A549 (cell line): ENCODE measurements at regions not wholly inside any gene's neighbourhood (a gene's known extent, or its start where the extent isn't known, plus 50 kb on each side); places are given as distances from the start of the nearest gene placed in this dataset.

Source experiments
- ATAC-seq, 2 experiments: fragments of 200-7000 bp in 1 of 2; fragments of >200 bp in 1 of 2; cut with Nextera tagmentation in 1 of 2; cut with Tn5 transposase in 1 of 2; 3 replicates each; pipeline versions ENCODE4 v1.8.0 to v1.9.1; 2018 to 2020; ENCODE audit warnings: mild to moderate bottlenecking in 1 of 2, moderate library complexity in 1 of 2
- CTCF ChIA-PET: fragments of 300-600 bp; sonication (Branson Sonifier 250); formaldehyde crosslinking; extraction: SDS; loops from one replicate; lab custom pipeline; 2021; ENCODE audit warnings: antibody characterized with exemption, inconsistent platforms; lab: Yijun Ruan, JAX
- POLR2A ChIA-PET: fragments of 350-600 bp; formaldehyde crosslinking; extraction: SDS; loops from one replicate; lab custom pipeline; 2021; ENCODE audit warnings: antibody characterized with exemption, inconsistent platforms; lab: Yijun Ruan, JAX
- DNase-seq, 2 experiments: peaks; one replicate each; pipeline versions ENCODE4 v3.0.0 to v3.0.0-alpha.2; 2011 to 2016; ENCODE audit warnings: low read depth in 1 of 2, low spot score in 1 of 2
- FAIRE-seq: peaks from 2 replicates; lab custom pipeline; 2011; peaks lifted over from hg19 to GRCh38; lab: Jason Lieb, UNC
- H3K27ac ChIP-seq, 2 experiments: fragments of >200 bp; sonication (Bioruptor Twin); formaldehyde crosslinking; 3 replicates each; pipeline ENCODE4 v1.5.1; 2016 to 2017
- H3K4me1 ChIP-seq: fragments of >200 bp; sonication (Bioruptor Twin); formaldehyde crosslinking; 3 replicates; pipeline ENCODE4 v1.6.1; 2016
- H3K4me2 ChIP-seq: fragments of >200 bp; sonication (Bioruptor Twin); formaldehyde crosslinking; 3 replicates; pipeline ENCODE4 v1.6.1; 2016
- H3K4me3 ChIP-seq: fragments of >200 bp; sonication (Bioruptor Twin); formaldehyde crosslinking; 3 replicates; pipeline ENCODE4 v1.5.1; 2016
- H3K9me3 ChIP-seq: fragments of >200 bp; sonication (Bioruptor Twin); formaldehyde crosslinking; 3 replicates; pipeline ENCODE4 v1.6.1; 2016
- BHLHE40 ChIP-seq: IDR thresholded peaks from 2 replicates; pipeline ENCODE4 v1.6.1; 2012; ENCODE audit warnings: low read depth, low read length, inconsistent platforms
- CBX2 ChIP-seq: fragments of 200-600 bp; sonication (generic); IDR thresholded peaks from 2 replicates; pipeline ENCODE4 v1.6.1; 2016; ENCODE audit warnings: low read depth, mild to moderate bottlenecking, borderline replicate concordance
- CEBPB ChIP-seq, 2 experiments: fragments of >200 bp in 1 of 2; sonication (Bioruptor Twin) in 1 of 2; formaldehyde crosslinking in 1 of 2; IDR thresholded peaks; 2 replicates each; pipeline ENCODE4 v1.6.1; 2012 to 2016
- CHD2 ChIP-seq: fragments of 150-350 bp; IDR thresholded peaks from 2 replicates; pipeline ENCODE4 v1.6.1; 2014; ENCODE audit warnings: low read length; ENCODE audit not compliant: partially characterized antibody
- CHD4 ChIP-seq: fragments of 200-600 bp; sonication (generic); IDR thresholded peaks from 2 replicates; pipeline ENCODE4 v1.6.1; 2016; ENCODE audit warnings: antibody characterized with exemption, mild to moderate bottlenecking, borderline replicate concordance
- EHF ChIP-seq: fragments of 250-450 bp; sonication (Bioruptor Pico); IDR thresholded peaks from 2 replicates; pipeline ENCODE4 v1.5.0; 2020; ENCODE audit warnings: mild to moderate bottlenecking
- ELK1 ChIP-seq: fragments of 150-350 bp; IDR thresholded peaks from 2 replicates; pipeline ENCODE4 v1.6.1; 2014; ENCODE audit warnings: low read depth, mild to moderate bottlenecking, low read length
- FOXS1 ChIP-seq: fragments of 250-450 bp; sonication (Bioruptor Pico); IDR thresholded peaks from 2 replicates; pipeline ENCODE4 v1.5.0; 2020; ENCODE audit warnings: mild to moderate bottlenecking, moderate library complexity
- HDAC2 ChIP-seq: fragments of 200-600 bp; sonication (generic); IDR thresholded peaks from 2 replicates; pipeline ENCODE4 v1.6.1; 2016
- HES2 ChIP-seq: fragments of >200 bp; sonication (Bioruptor Twin); formaldehyde crosslinking; IDR thresholded peaks from 2 replicates; pipeline ENCODE4 v1.6.1; 2016
- HEYL ChIP-seq: fragments of 250-450 bp; sonication (Bioruptor Pico); IDR thresholded peaks from 2 replicates; pipeline ENCODE4 v1.8.0; 2021; ENCODE audit warnings: mild to moderate bottlenecking, moderate library complexity
- HOXB13 ChIP-seq: fragments of 250-450 bp; sonication (Bioruptor Pico); IDR thresholded peaks from 2 replicates; pipeline ENCODE4 v1.5.0; 2020; ENCODE audit warnings: low read depth, mild to moderate bottlenecking, moderate library complexity
- JUNB ChIP-seq: fragments of >200 bp; sonication (Bioruptor Twin); formaldehyde crosslinking; IDR thresholded peaks from 2 replicates; pipeline ENCODE4 v1.6.1; 2016
- KDM1A ChIP-seq: fragments of 200-600 bp; sonication (generic); IDR thresholded peaks from 2 replicates; pipeline ENCODE4 v1.6.1; 2016; ENCODE audit warnings: low read depth, mild to moderate bottlenecking
- KDM5A ChIP-seq: fragments of 200-600 bp; sonication (generic); IDR thresholded peaks from 2 replicates; pipeline ENCODE4 v1.6.1; 2016; ENCODE audit warnings: antibody characterized with exemption, mild to moderate bottlenecking
- MAFK ChIP-seq: fragments of 450-650 bp; IDR thresholded peaks from 2 replicates; pipeline ENCODE4 v1.6.1; 2014; ENCODE audit not compliant: partially characterized antibody
- NPAS2 ChIP-seq: fragments of 250-450 bp; sonication (Bioruptor Pico); IDR thresholded peaks from 2 replicates; pipeline ENCODE4 v1.8.0; 2022; ENCODE audit warnings: mild to moderate bottlenecking, moderate library complexity, borderline replicate concordance
- PHF8 ChIP-seq: fragments of 200-600 bp; sonication (generic); IDR thresholded peaks from 2 replicates; pipeline ENCODE4 v1.6.1; 2016; ENCODE audit warnings: low read depth, mild to moderate bottlenecking, antibody characterized with exemption, moderate library complexity, borderline replicate concordance
- RAD21 ChIP-seq, 2 experiments: fragments of >200 bp in 1 of 2; sonication (Bioruptor Twin) in 1 of 2; formaldehyde crosslinking in 1 of 2; IDR thresholded peaks in 1 of 2; conservative IDR thresholded peaks in 1 of 2; 2 replicates in 1 of 2; 3 replicates in 1 of 2; pipeline ENCODE4 v1.6.1; 2012 to 2018; ENCODE audit warnings: inconsistent platforms in 1 of 2
- RCOR1 ChIP-seq: fragments of 150-350 bp; IDR thresholded peaks from 2 replicates; pipeline ENCODE4 v1.6.1; 2014; ENCODE audit warnings: antibody characterized with exemption, low read length, low read depth
- RNF2 ChIP-seq: fragments of 200-600 bp; sonication (generic); IDR thresholded peaks from 2 replicates; pipeline ENCODE4 v1.6.1; 2016; ENCODE audit warnings: low read depth, mild to moderate bottlenecking, antibody characterized with exemption, moderate library complexity, borderline replicate concordance
- SMC3 ChIP-seq: fragments of >200 bp; sonication (Bioruptor Twin); formaldehyde crosslinking; IDR thresholded peaks from 3 replicates; pipeline ENCODE4 v1.6.1; 2018; ENCODE audit warnings: inconsistent platforms
- TFCP2L1 ChIP-seq: fragments of 250-450 bp; sonication (Bioruptor Pico); IDR thresholded peaks from 2 replicates; pipeline ENCODE4 v1.5.0; 2021; ENCODE audit warnings: mild to moderate bottlenecking
- TP53 ChIP-seq: fragments of 250-450 bp; sonication (Bioruptor Pico); IDR thresholded peaks from 2 replicates; pipeline ENCODE4 v1.5.0; 2021; ENCODE audit warnings: mild to moderate bottlenecking, moderate library complexity
- ZC3H11A ChIP-seq: fragments of 450-650 bp; IDR thresholded peaks from 2 replicates; pipeline ENCODE4 v1.6.1; 2014; ENCODE audit warnings: antibody characterized with exemption, mild to moderate bottlenecking
- WGBS: methylation state at CpG from one replicate; pipeline ENCODE4 v1.1.6; 2017; ENCODE audit errors: missing lambda C conversion rate; 5-methylcytosine and 5-hydroxymethylcytosine counted together
- TF ChIP-seq, protein P1 (sequence below): fragments of 450-650 bp; IDR thresholded peaks from 2 replicates; pipeline ENCODE4 v1.6.1; 2014; ENCODE audit warnings: antibody characterized with exemption
- TF ChIP-seq, protein P2 (sequence below): fragments of 250-450 bp; sonication (Bioruptor Pico); IDR thresholded peaks from 2 replicates; pipeline ENCODE4 v1.5.0; 2021; ENCODE audit warnings: mild to moderate bottlenecking, moderate library complexity, borderline replicate concordance
- TF ChIP-seq, protein P3 (sequence below): IDR thresholded peaks from 2 replicates; pipeline ENCODE4 v1.6.1; 2012; ENCODE audit warnings: low read depth, borderline replicate concordance

- FAIRE-seq (no peak), ATAC-seq (no peak), DNase-seq (no peak)
- WGBS: 84% methylated on average over 17 of the region's 81 CpGs
- Histone ChIP-seq H3K4me2 (no peak overlapping the region), H3K9me3 (0 out of 3 replicates have a peak, but pooled peaks cover 3% of the 10 kb centered on the region), H3K27ac (no peak overlapping the region)
- POLR2A ChIA-PET: no interaction called here
- TF ChIP-seq, protein P1, sequence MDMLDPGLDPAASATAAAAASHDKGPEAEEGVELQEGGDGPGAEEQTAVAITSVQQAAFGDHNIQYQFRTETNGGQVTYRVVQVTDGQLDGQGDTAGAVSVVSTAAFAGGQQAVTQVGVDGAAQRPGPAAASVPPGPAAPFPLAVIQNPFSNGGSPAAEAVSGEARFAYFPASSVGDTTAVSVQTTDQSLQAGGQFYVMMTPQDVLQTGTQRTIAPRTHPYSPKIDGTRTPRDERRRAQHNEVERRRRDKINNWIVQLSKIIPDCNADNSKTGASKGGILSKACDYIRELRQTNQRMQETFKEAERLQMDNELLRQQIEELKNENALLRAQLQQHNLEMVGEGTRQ: no peak
- TF ChIP-seq ZC3H11A (no peak), NPAS2 (no peak), HES2 (no peak), JUNB (no peak), MAFK (no peak), RAD21 (conservative IDR thresholded peaks at IDR 0.05 in 1 of 2, IDR thresholded peaks at IDR 0.05 in 1 of 2) (no peak), BHLHE40 (no peak), CEBPB (IDR thresholded peaks at IDR 0.05) (no peak), SMC3 (no peak), CHD4 (no peak), KDM5A (no peak), KDM1A (no peak), HOXB13 (CRISPR knock-in tag) (no peak), TP53 (CRISPR knock-in tag) (no peak)
- TF ChIP-seq, protein P2, sequence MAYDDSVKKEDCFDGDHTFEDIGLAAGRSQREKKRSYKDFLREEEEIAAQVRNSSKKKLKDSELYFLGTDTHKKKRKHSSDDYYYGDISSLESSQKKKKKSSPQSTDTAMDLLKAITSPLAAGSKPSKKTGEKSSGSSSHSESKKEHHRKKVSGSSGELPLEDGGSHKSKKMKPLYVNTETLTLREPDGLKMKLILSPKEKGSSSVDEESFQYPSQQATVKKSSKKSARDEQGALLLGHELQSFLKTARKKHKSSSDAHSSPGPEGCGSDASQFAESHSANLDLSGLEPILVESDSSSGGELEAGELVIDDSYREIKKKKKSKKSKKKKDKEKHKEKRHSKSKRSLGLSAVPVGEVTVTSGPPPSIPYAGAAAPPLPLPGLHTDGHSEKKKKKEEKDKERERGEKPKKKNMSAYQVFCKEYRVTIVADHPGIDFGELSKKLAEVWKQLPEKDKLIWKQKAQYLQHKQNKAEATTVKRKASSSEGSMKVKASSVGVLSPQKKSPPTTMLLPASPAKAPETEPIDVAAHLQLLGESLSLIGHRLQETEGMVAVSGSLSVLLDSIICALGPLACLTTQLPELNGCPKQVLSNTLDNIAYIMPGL (CRISPR knock-in tag): no peak
- TF ChIP-seq, all 56 proteins: peak for 0
- Histone ChIP-seq H3K4me1 (no peaks in the 10 kb centered on the region), H3K4me3 (no peak overlapping the region)
- CTCF ChIA-PET: no interaction called here
These were observed 58.9 kb upstream of the NUPR2 start for GRCh38 chr7:56174875-56175760.

GRCh38 chr7:56174346-56174874 lies 58.2 kb upstream of the NUPR2 start:
- DNase-seq (no peak), ATAC-seq (no peak), FAIRE-seq (no peak)
- 79% methylated on average over 31 of the region's 36 CpGs for WGBS
- no peak overlapping the region for H3K4me2 ChIP-seq
- ChIA-PET CTCF (no interaction called here), POLR2A (no interaction called here)
- no peak for TF ChIP-seq HEYL (CRISPR knock-in tag)
- TF ChIP-seq RCOR1: no peak
- TF ChIP-seq ELK1: no peak
- no peak for TF ChIP-seq ZC3H11A
- no peak for TF ChIP-seq HES2
- no peak for TF ChIP-seq CHD2
- no peak for TF ChIP-seq HDAC2
- TF ChIP-seq TFCP2L1: no peak
- TF ChIP-seq HOXB13 (CRISPR knock-in tag): no peak
- no peak for TF ChIP-seq RNF2
- no peak for TF ChIP-seq PHF8
- no peak for TF ChIP-seq CBX2
- TF ChIP-seq FOXS1 (CRISPR knock-in tag): no peak
- TF ChIP-seq EHF (CRISPR knock-in tag): no peak
- TF ChIP-seq, protein P3, sequence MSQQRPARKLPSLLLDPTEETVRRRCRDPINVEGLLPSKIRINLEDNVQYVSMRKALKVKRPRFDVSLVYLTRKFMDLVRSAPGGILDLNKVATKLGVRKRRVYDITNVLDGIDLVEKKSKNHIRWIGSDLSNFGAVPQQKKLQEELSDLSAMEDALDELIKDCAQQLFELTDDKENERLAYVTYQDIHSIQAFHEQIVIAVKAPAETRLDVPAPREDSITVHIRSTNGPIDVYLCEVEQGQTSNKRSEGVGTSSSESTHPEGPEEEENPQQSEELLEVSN: no peak
- no peak for TF ChIP-seq KDM1A
- H3K4me3 ChIP-seq: no peak overlapping the region
- no peak overlapping the region for H3K27ac ChIP-seq
- no peaks in the 10 kb centered on the region for H3K4me1 ChIP-seq
- H3K9me3 ChIP-seq: 0 out of 3 replicates have a peak, but pooled peaks cover 3% of the 10 kb centered on the region
